ENCODE measurements at regions not wholly inside any gene's neighbourhood (a gene's known extent, or its start where the extent isn't known, plus 50 kb on each side); places are given as distances from the start of the nearest gene placed in this dataset.

GRCh38 chr9:1598270-1598669 is 416.9 kb upstream of the SMARCA2 start:
- DNase-seq, result no peak

- DNase-seq, result no peak
Observed at GRCh38 chr9:1599961-1600360, 415.2 kb upstream of the SMARCA2 start.

GRCh38 chr9:1604942-1605560 is 410.1 kb upstream of the SMARCA2 start:
- DNase-seq, result peak; percentile 56

GRCh38 chr9:1606253-1606652 is 408.9 kb upstream of the SMARCA2 start:
- DNase-seq, result no peak

GRCh38 chr9:1612886-1613285 is 402.3 kb upstream of the SMARCA2 start:
- DNase-seq, result no peak

- no peak for DNase-seq
Observed at GRCh38 chr9:1617419-1617818, 397.7 kb upstream of the SMARCA2 start.

- no peak for DNase-seq
Observed at GRCh38 chr9:1619915-1620710, 395.0 kb upstream of the SMARCA2 start.

- no peak for DNase-seq
Observed at GRCh38 chr9:1637401-1637800, 377.7 kb upstream of the SMARCA2 start.

GRCh38 chr9:1639166-1639565 is 376.0 kb upstream of the SMARCA2 start:
- no peak for DNase-seq

- no peak for DNase-seq
Observed at GRCh38 chr9:1647776-1648175, 367.4 kb upstream of the SMARCA2 start.

- peak; percentile 39 for DNase-seq
Observed at GRCh38 chr9:1653282-1653681, 361.9 kb upstream of the SMARCA2 start.

- DNase-seq, result no peak
Observed at GRCh38 chr9:1658661-1659362, 356.3 kb upstream of the SMARCA2 start.

- no peak for DNase-seq
Observed at GRCh38 chr9:1659363-1659690, 355.8 kb upstream of the SMARCA2 start.

- DNase-seq, result no peak
Observed at GRCh38 chr9:1668441-1668840, 346.7 kb upstream of the SMARCA2 start.

- DNase-seq, result no peak
Observed at GRCh38 chr9:1673300-1673699, 341.8 kb upstream of the SMARCA2 start.

- DNase-seq, result no peak
Observed at GRCh38 chr9:1676771-1677170, 338.4 kb upstream of the SMARCA2 start.

- DNase-seq, result no peak
Observed at GRCh38 chr9:1683951-1684350, 331.2 kb upstream of the SMARCA2 start.

- DNase-seq, result no peak
Observed at GRCh38 chr9:1698991-1699390, 316.2 kb upstream of the SMARCA2 start.

- DNase-seq, result no peak
Observed at GRCh38 chr9:1701113-1701512, 314.0 kb upstream of the SMARCA2 start.

- no peak for DNase-seq
Observed at GRCh38 chr9:1702701-1703100, 312.4 kb upstream of the SMARCA2 start.

- no peak for DNase-seq
Observed at GRCh38 chr9:1707291-1707690, 307.9 kb upstream of the SMARCA2 start.

GRCh38 chr9:1708219-1708618 is 306.9 kb upstream of the SMARCA2 start:
- no peak for DNase-seq

- DNase-seq, result peak; percentile 12
Observed at GRCh38 chr9:1709347-1709746, 305.8 kb upstream of the SMARCA2 start.

GRCh38 chr9:1712861-1713450 is 302.2 kb upstream of the SMARCA2 start:
- no peak for DNase-seq

Measured in activated CD4-positive, alpha-beta T cell treated with anti-CD3 and anti-CD28 coated beads, Interleukin-2, Interleukin-6, amounts not matched to agents 100 ng/mL and 50 ng/mL, durations not matched to agents 16 hours and 8 hours (primary cell).